GM21367 (cell line): ENCODE measurements at regions not wholly inside any gene's neighbourhood (a gene's known extent, or its start where the extent isn't known, plus 50 kb on each side); places are given as distances from the start of the nearest gene placed in this dataset.
A peak's percentile ranks its signal among the peaks of the same experiment; 100 is the strongest.
"Not testable (repeated sequence)": the region's sequence is repeated elsewhere in the genome, so short reads cannot be mapped to it uniquely, and the experiment has no call there.

Experiments used
- ATAC-seq: cut with Tn5 transposase; IDR thresholded peaks from one replicate; pipeline ENCODE4 v1.9.1; 2021; ENCODE audit not compliant: unreplicated experiment

DNA sequence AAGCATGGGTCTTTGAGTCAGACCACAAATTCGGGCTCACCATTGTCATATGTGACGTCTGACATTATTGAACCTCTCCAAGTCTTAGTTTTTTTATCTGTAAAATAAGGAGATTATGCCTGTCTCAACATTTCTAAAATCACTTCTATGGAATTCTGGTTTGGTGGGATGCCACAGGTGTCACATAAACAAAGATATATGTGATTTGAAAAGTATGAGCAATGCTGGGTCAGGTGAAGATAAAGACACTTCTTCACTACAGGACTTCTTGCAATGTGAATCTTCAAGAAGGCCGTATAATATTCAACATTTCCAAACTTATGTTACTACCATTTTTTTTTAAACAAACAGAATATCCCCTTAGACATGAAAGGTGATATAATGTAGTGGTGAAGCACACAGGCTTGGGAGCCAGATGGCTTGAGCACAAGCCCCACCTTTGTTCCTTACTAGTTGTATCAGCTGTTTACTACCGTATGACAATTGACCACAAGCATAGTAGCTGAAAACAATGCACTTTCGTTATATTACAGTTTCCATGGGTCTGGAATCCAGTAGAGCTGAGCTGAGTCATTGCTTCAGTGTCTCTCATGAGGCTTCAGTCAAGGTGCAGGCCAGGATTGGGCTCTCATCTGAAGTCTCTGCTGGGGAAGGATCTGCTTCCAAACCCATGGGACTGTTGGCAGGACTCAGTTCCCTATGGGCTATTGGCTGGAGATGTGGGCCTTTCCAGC, 87.7 kb downstream of the UTP18 start:
- no peak for ATAC-seq

DNA sequence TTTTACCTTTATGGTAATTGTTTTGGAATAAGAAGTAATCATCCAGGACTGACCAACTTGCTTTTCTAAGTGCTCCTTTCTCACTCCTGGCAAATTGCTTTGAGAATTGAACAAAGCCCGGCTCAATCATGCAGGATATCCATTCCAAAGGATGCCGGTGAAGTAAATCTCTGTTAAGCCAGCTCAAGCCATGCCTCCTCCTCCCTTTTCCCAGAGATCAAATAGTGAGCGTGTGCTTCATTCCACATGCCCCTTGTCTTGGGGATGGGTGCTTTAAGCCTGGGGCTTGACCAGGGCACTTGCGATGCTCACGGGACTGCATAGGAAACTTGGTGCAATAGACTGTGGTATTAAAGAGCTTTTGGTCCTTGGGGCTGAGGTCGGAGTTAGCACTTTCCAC, 90.7 kb downstream of the UTP18 start:
- no peak for ATAC-seq

- ATAC-seq = no peak
Measured at GRCh38 chr17:51351890-51352289, 91.5 kb downstream of the UTP18 start.

DNA sequence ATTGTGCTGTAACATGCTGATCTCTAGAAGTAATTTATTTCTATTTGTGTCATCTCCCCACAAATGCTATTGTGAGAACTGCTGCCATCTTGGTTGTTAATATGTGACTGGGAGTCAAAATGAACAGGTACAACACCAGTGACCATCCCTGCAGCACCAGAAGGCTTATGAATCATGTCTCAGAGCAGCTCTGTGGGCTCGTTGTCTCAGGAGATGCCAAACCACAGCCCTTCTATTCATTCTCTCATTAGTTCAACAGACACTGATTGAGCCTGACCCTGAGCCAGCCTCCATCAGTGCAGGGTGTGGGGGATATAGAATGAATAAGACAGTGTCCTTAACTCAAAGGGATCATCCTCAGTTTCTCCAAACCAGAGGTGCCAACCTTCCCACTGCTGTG, 92.5 kb downstream of the UTP18 start:
- ATAC-seq = no peak

DNA sequence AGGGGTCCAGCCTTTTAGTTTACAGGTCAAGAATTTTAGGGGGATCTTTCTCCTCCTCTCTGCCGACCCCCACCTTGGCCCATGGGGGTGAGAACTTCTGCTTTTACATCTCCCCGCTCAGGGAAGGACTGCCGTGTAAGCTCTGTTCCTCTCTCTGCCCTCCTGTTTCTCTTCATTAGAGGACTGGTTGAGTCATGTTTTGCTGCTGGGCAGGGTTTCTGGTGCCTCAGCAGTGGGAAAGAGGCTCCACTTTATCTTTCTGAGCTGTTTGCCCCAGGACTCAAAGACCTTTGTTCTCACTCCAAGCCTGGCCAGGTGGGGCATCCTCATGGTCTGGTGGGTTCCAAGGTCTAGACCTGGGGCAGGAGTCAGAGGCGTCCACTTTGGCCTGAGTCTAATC, 93.0 kb downstream of the UTP18 start:
- ATAC-seq = no peak

DNA sequence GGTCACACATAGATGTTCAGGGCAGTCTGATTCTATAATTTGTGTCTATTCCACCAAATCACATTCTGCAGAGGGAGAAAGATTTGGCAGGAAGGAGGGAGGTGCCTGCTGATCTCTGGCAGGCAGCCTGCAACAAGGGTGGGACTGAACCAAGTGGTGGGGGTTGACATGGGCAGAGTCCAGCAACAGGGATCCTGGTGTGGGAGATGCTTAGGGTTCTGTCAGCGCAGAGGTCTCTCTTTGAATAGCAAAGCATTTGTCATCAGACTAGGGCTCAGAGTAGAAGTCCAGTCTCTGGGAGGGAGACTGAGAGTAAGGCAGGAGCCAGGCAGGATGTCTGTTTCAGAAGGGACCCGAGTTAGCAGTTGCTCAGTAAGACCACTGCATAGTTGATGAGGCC, 94.6 kb downstream of the UTP18 start:
- no peak for ATAC-seq

DNA sequence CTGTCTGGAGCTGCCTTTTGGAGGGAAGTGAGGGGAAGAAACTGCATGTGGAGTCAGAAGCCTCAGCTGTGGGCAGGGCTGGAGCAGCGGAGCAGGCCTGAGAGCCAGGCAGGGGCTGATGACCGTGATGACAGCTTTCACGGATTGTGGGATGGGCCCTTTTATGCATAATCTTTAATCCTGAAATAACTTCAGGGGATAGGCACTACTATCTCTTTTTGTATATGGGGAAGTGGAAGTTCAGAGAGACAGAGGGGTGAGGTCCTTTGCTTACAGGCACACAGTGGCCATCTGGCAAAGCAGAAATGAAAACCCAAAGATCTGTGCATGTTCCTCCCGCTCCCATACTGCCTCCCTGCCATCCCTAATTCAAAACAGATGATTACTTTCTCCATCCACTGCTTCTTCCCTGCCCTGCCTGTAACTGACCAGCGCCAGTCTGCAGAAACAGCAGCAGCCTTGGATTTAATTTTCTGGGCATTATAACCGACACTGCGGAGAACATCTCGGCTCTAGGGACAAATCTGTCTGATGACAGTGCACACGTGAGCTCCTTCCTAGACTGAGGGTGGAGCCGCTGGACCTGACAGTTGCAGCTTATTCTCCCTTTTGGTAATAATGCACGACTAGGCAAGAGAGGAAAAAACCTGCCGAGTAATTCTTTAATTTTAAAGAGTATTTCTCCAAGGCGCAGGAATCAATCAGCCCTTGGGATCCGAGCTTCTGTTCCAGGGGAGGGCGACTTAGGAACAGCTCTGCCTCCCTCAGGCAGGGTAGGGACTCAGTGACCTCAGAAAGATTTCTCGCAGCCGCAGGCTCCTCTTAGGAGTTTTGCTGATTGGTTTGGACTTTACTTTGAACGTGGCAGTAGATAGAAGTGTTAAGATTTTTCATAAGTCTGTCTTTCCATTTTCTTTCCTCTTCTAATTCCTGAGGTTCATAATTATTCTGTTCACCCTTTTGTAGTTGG, 95.4 kb downstream of the UTP18 start:
- ATAC-seq = no peak

DNA sequence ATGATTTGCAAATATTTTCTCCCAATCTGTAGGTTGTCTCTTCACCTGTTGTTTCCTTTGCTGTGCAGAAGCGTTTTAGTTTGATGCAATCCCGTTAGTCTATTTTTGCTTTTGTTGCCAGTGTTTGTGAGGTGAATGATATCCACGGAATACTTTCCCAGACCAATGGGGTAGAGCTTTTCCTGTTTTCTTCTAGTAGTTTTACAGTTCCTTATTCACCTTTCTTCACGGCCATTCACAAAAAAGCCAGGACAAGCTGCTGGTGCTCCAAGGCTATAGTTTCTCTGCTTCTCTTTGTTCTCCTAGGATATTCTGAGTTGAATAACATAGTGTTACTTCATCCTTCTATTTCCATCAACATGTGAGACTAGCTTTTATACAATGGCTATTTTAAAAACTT, 98.7 kb downstream of the UTP18 start:
- ATAC-seq = no peak

DNA sequence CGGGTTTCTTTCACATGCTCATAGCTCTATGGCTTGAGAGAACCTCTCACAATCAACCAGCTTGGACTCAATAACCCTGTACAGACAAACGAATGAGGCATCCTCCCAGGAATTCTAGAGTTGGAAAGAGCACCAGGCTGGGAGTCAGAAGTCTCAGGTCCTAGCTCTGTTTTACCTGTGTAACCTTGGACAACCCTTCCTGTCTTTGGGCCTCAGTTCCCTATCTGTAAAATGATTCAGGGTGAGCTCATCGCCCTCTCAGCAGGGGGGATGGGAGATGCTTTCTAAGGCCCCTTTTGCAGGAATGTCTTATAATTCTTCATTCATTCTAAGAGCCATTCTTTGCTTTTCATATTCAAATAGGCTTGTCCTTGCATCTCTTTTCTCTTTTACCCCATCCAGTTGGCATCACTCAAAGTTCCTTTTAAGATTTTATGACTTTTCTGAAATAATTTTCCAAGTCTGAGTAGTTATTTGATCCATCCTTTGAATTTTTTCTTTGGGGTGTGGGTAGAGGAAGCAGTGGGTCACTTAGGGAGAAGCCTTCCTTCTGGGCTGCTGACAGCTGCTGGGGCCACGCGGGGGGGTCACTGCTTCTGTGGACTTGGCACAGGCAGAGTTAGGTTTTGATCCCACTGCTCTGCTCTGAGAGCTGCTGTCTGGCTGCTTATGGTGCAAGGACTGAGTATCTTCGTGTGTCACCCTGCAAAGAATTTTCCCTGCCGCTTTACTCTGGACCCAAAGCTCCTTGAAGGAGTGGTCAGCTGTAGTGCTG, 102.7 kb downstream of the UTP18 start:
- no peak for ATAC-seq

- no peak for ATAC-seq
Measured at GRCh38 chr17:51365090-51365489, 104.7 kb downstream of the UTP18 start.

GRCh38 chr17:51366866-51367265, 106.5 kb downstream of the UTP18 start:
- no peak for ATAC-seq

GRCh38 chr17:51367836-51368235, 107.5 kb downstream of the UTP18 start:
- ATAC-seq = not testable (repeated sequence)

- ATAC-seq = no peak
Measured at GRCh38 chr17:51371732-51372151, 111.4 kb downstream of the UTP18 start.

DNA sequence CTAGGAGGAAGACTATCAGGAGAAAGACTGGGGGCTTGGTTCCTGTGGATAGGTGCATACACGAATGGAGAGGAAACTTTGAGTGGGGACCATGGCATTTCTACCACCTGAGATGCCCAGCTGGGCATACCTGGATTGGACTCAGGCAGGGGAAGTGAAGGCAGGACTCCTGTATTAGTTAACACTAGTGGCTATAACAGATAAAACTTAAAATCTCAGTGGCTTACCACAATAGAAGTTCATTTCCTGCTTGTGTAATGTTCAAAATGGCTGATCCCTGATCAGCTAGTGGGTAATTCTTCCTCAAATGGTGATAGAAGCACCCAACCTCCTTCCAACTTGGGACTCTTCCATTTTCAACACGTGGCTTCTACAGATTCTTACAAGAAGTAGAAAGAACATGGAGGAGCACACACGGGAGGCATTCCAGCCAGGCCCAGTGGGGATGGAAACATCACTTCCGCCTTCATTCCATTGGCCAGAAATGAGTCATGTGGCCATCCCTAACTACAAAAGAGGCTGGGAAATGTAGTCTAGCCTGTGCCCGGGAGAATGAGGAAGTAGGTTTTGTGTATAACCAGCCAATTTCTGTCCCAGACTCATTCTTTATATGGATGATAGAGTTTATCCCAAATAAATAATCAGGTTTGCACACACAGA, 112.1 kb downstream of the UTP18 start:
- peak; percentile 88 for ATAC-seq

- no peak for ATAC-seq
Measured at GRCh38 chr17:51373489-51374152, 113.3 kb downstream of the UTP18 start.

- no peak for ATAC-seq
Measured at GRCh38 chr17:51374209-51374608, 113.9 kb downstream of the UTP18 start.

- ATAC-seq = no peak
Measured at GRCh38 chr17:51375771-51376170, 115.4 kb downstream of the UTP18 start.

- no peak for ATAC-seq
Measured at GRCh38 chr17:51376739-51377138, 116.4 kb downstream of the UTP18 start.

- ATAC-seq = no peak
Measured at GRCh38 chr17:51381262-51381661, 120.9 kb downstream of the UTP18 start.

DNA sequence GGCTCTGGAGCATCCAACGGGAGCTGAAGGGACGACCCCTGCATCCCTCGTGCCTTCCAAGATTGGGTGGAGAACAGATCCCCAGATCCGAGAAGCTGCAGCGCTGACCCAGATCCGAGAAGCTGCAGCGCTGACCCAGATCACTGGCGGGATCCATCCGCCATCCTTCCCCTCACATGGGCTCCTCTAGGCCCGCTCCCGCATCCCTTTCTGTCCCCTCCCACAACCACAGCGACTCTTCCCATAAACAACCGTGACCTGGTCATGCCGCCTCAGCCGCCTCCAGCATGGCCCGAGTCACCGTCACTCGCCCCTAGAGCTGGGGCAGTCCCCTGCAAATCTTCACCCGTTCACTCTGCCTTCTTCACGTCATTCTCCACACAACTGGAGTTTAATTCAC, 124.9 kb downstream of the UTP18 start:
- no peak for ATAC-seq
